DND-41 (cell line): ENCODE measurements at regions not wholly inside any gene's neighbourhood (a gene's known extent, or its start where the extent isn't known, plus 50 kb on each side); places are given as distances from the start of the nearest gene placed in this dataset.

ENCODE experiments used
- ATAC-seq: fragments of 200-7000 bp; cut with Tn5 transposase; 3 replicates; pipeline ENCODE4 v1.9.1; 2021; ENCODE audit warnings: low read depth; ENCODE audit not compliant: insufficient read depth
- DNase-seq: peaks from one replicate; pipeline ENCODE4 v3.0.0-alpha.2; 2020
- H2AFZ ChIP-seq: 2 replicates; pipeline ENCODE4 v1.6.0; 2012; ENCODE audit warnings: low read depth, low read length
- H3K27ac ChIP-seq: 2 replicates; pipeline ENCODE4 v1.5.1; 2012; ENCODE audit warnings: low read length, inconsistent platforms
- H3K27me3 ChIP-seq: fragments of 200-600 bp; sonication (generic); 2 replicates; pipeline ENCODE4 v1.6.0; 2012; ENCODE audit warnings: low read length, mild to moderate bottlenecking, inconsistent platforms; ENCODE audit not compliant: insufficient read depth, poor library complexity
- H3K36me3 ChIP-seq: 2 replicates; pipeline ENCODE4 v1.5.1; 2012; ENCODE audit warnings: low read length, inconsistent platforms; ENCODE audit not compliant: insufficient read depth
- H3K4me1 ChIP-seq: 2 replicates; pipeline ENCODE4 v1.5.1; 2012; ENCODE audit warnings: mild to moderate bottlenecking, low read length; ENCODE audit not compliant: insufficient read depth
- H3K4me2 ChIP-seq: 2 replicates; pipeline ENCODE4 v1.6.0; 2012; ENCODE audit warnings: mild to moderate bottlenecking, moderate library complexity, low read length, inconsistent platforms; ENCODE audit not compliant: insufficient read depth
- H3K4me3 ChIP-seq, 2 experiments: fragments of 200-600 bp in 1 of 2; shearing (Covaris generic) in 1 of 2; 2 replicates each; pipeline ENCODE4 v1.5.1; 2012 to 2016; ENCODE audit warnings: inconsistent platforms in 2 of 2, low read length in 2 of 2, mild to moderate bottlenecking in 2 of 2, low read depth in 1 of 2, moderate library complexity in 1 of 2
- H3K79me2 ChIP-seq: 2 replicates; pipeline ENCODE4 v1.6.0; 2012; ENCODE audit warnings: low read length, inconsistent platforms; ENCODE audit not compliant: insufficient read depth
- H3K9ac ChIP-seq: 2 replicates; pipeline ENCODE4 v1.6.0; 2012; ENCODE audit warnings: low read depth, mild to moderate bottlenecking, inconsistent platforms, low read length, moderate library complexity
- H3K9me3 ChIP-seq: 2 replicates; pipeline ENCODE4 v1.5.1; 2012; ENCODE audit warnings: low read length, moderate library complexity, mild to moderate bottlenecking, inconsistent platforms; ENCODE audit not compliant: insufficient read depth, severe bottlenecking
- H4K20me1 ChIP-seq: 2 replicates; pipeline ENCODE4 v1.6.0; 2012; ENCODE audit warnings: low read length; ENCODE audit not compliant: insufficient read depth
- CTCF ChIP-seq: IDR thresholded peaks from 2 replicates; pipeline ENCODE4 v1.5.1; 2012; ENCODE audit warnings: borderline replicate concordance, low read length, moderate library complexity, mild to moderate bottlenecking; ENCODE audit not compliant: poor library complexity, severe bottlenecking; ENCODE audit errors: extremely low read depth
- EZH2 ChIP-seq: IDR thresholded peaks from 3 replicates; pipeline ENCODE4 v1.6.1; 2012; ENCODE audit warnings: borderline replicate concordance, low read depth, mild to moderate bottlenecking, moderate library complexity, low read length, inconsistent platforms; ENCODE audit not compliant: severe bottlenecking

GRCh38 chr18:42632801-42633200 lies 482.7 kb downstream of the RIT2 start:
- Histone ChIP-seq H3K4me1 (no peaks in the 10 kb centered on the region), H3K4me3 (no peak overlapping the region), H3K79me2 (no peaks in the 10 kb centered on the region), H3K9ac (no peak overlapping the region), H3K4me2 (no peak overlapping the region), H3K27ac (no peak overlapping the region), H2AFZ (no peak overlapping the region), H3K27me3 (no peaks in the 10 kb centered on the region), H3K36me3 (no peaks in the 10 kb centered on the region), H4K20me1 (no peaks in the 10 kb centered on the region), H3K9me3 (no peaks in the 10 kb centered on the region)
- no peak for TF ChIP-seq CTCF
- TF ChIP-seq EZH2: no peak
- DNase-seq: no peak
- ATAC-seq: no peak

GRCh38 chr18:42635378-42636048 lies 480.0 kb downstream of the RIT2 start:
- TF ChIP-seq CTCF (no peak), EZH2 (no peak)

GRCh38 chr18:42636309-42636708 lies 479.2 kb downstream of the RIT2 start:
- no peaks in the 10 kb centered on the region for H3K9me3 ChIP-seq
- no peak overlapping the region for H2AFZ ChIP-seq
- DNase-seq (no peak), ATAC-seq (no peak)
- no peak overlapping the region for H3K4me3 ChIP-seq
- H3K36me3 ChIP-seq: no peaks in the 10 kb centered on the region
- no peak overlapping the region for H3K4me2 ChIP-seq
- no peak overlapping the region for H3K9ac ChIP-seq
- no peaks in the 10 kb centered on the region for H3K27me3 ChIP-seq
- TF ChIP-seq EZH2: no peak
- no peak for TF ChIP-seq CTCF
- no peaks in the 10 kb centered on the region for H3K4me1 ChIP-seq
- H4K20me1 ChIP-seq: no peaks in the 10 kb centered on the region
- no peaks in the 10 kb centered on the region for H3K79me2 ChIP-seq
- no peak overlapping the region for H3K27ac ChIP-seq

More at GRCh38 chr18:42635378-42636048, 480.0 kb downstream of the RIT2 start:
- Histone ChIP-seq H3K4me3 (no peak overlapping the region), H3K27ac (no peak overlapping the region), H3K4me2 (no peak overlapping the region), H3K27me3 (no peaks in the 10 kb centered on the region), H4K20me1 (no peaks in the 10 kb centered on the region), H3K9ac (no peak overlapping the region), H3K9me3 (no peaks in the 10 kb centered on the region), H3K4me1 (no peaks in the 10 kb centered on the region), H3K36me3 (no peaks in the 10 kb centered on the region), H2AFZ (no peak overlapping the region), H3K79me2 (no peaks in the 10 kb centered on the region)
- DNase-seq (no peak), ATAC-seq (no peak)
